ENCODE measurements at regions not wholly inside any gene's neighbourhood (a gene's known extent, or its start where the extent isn't known, plus 50 kb on each side); places are given as distances from the start of the nearest gene placed in this dataset.

- no peaks in the 10 kb centered on the region for H3K9me3 ChIP-seq (replicated peaks; ENCODE audit: insufficient read depth, low read length)
- H2AFZ ChIP-seq (ENCODE audit: low read length): no peak overlapping the region
- no peak for DNase-seq
- no peak overlapping the region for H3K9ac ChIP-seq (ENCODE audit: low read length)
- no peaks in the 10 kb centered on the region for H3K79me2 ChIP-seq (ENCODE audit: low read length)
- no peaks in the 10 kb centered on the region for H3K36me3 ChIP-seq (replicated peaks; ENCODE audit: insufficient read depth, low read length)
- no peaks in the 10 kb centered on the region for H4K20me1 ChIP-seq (ENCODE audit: insufficient read depth, low read length)
- no peak overlapping the region for H3K27ac ChIP-seq (ENCODE audit: low read length)
- H3K4me3 ChIP-seq (ENCODE audit: low read length): no peak overlapping the region
- H3K9me2 ChIP-seq (replicated peaks; ENCODE audit: insufficient read depth, low read length): no peaks in the 10 kb centered on the region
- TF ChIP-seq EZH2 (optimal IDR thresholded peaks at IDR 0.05; ENCODE audit: low read depth, low read length): no peak
- no peak for TF ChIP-seq CTCF (IDR thresholded peaks at IDR 0.05; ENCODE audit: low read length)
- no peak for TF ChIP-seq EZH2phosphoT487 (IDR thresholded peaks at IDR 0.05; ENCODE audit: low read length)
- no peaks in the 10 kb centered on the region for H3K4me1 ChIP-seq (ENCODE audit: low read length)
- H3K27me3 ChIP-seq (replicated peaks; ENCODE audit: insufficient read depth, low read length): no peaks in the 10 kb centered on the region
- no peak overlapping the region for H3K4me2 ChIP-seq (ENCODE audit: low read depth, low read length)
- no peaks in the 10 kb centered on the region for H3F3A ChIP-seq (ENCODE audit: insufficient read depth, low read length)
These were observed 325.4 kb downstream of the RAPGEF2 start for GRCh38 chr4:159428293-159428692.

GRCh38 chr4:159428975-159429692, 326.3 kb downstream of the RAPGEF2 start:
- H3F3A ChIP-seq (ENCODE audit: insufficient read depth, low read length): no peaks in the 10 kb centered on the region
- H3K9me2 ChIP-seq (replicated peaks; ENCODE audit: insufficient read depth, low read length): no peaks in the 10 kb centered on the region
- H2AFZ ChIP-seq (ENCODE audit: low read length): no peak overlapping the region
- no peaks in the 10 kb centered on the region for H3K79me2 ChIP-seq (ENCODE audit: low read length)
- H4K20me1 ChIP-seq (ENCODE audit: insufficient read depth, low read length): no peaks in the 10 kb centered on the region
- no peaks in the 10 kb centered on the region for H3K9me3 ChIP-seq (replicated peaks; ENCODE audit: insufficient read depth, low read length)
- no peak overlapping the region for H3K4me2 ChIP-seq (ENCODE audit: low read depth, low read length)
- H3K4me1 ChIP-seq (ENCODE audit: low read length): no peaks in the 10 kb centered on the region
- TF ChIP-seq EZH2 (optimal IDR thresholded peaks at IDR 0.05; ENCODE audit: low read depth, low read length) (no peak), CTCF (IDR thresholded peaks at IDR 0.05; ENCODE audit: low read length) (no peak), EZH2phosphoT487 (IDR thresholded peaks at IDR 0.05; ENCODE audit: low read length) (no peak)
- no peak overlapping the region for H3K9ac ChIP-seq (ENCODE audit: low read length)
- H3K36me3 ChIP-seq (replicated peaks; ENCODE audit: insufficient read depth, low read length): no peaks in the 10 kb centered on the region
- DNase-seq: no peak
- H3K4me3 ChIP-seq (ENCODE audit: low read length): no peak overlapping the region
- no peaks in the 10 kb centered on the region for H3K27me3 ChIP-seq (replicated peaks; ENCODE audit: insufficient read depth, low read length)
- H3K27ac ChIP-seq (ENCODE audit: low read length): no peak overlapping the region

- TF ChIP-seq EZH2 (optimal IDR thresholded peaks at IDR 0.05; ENCODE audit: low read depth, low read length): no peak
- no peak for TF ChIP-seq EZH2phosphoT487 (IDR thresholded peaks at IDR 0.05; ENCODE audit: low read length)
- no peak for TF ChIP-seq CTCF (IDR thresholded peaks at IDR 0.05; ENCODE audit: low read length)
- Histone ChIP-seq H4K20me1 (ENCODE audit: insufficient read depth, low read length) (no peaks in the 10 kb centered on the region), H3K9me3 (replicated peaks; ENCODE audit: insufficient read depth, low read length) (no peaks in the 10 kb centered on the region), H3K79me2 (ENCODE audit: low read length) (no peaks in the 10 kb centered on the region), H3K4me3 (ENCODE audit: low read length) (no peak overlapping the region), H3K9me2 (replicated peaks; ENCODE audit: insufficient read depth, low read length) (no peaks in the 10 kb centered on the region), H3K9ac (ENCODE audit: low read length) (no peak overlapping the region), H3K27ac (ENCODE audit: low read length) (no peak overlapping the region), H3K4me2 (ENCODE audit: low read depth, low read length) (no peak overlapping the region), H2AFZ (ENCODE audit: low read length) (no peak overlapping the region), H3F3A (ENCODE audit: insufficient read depth, low read length) (no peaks in the 10 kb centered on the region), H3K4me1 (ENCODE audit: low read length) (no peaks in the 10 kb centered on the region), H3K27me3 (replicated peaks; ENCODE audit: insufficient read depth, low read length) (no peaks in the 10 kb centered on the region), H3K36me3 (replicated peaks; ENCODE audit: insufficient read depth, low read length) (no peaks in the 10 kb centered on the region)
- DNase-seq: no peak
These were observed 326.8 kb downstream of the RAPGEF2 start for GRCh38 chr4:159429693-159430035.

Measured in MM.1S (cell line).